ENCODE measurements at regions not wholly inside any gene's neighbourhood (a gene's known extent, or its start where the extent isn't known, plus 50 kb on each side); places are given as distances from the start of the nearest gene placed in this dataset.

GRCh38 chr21:41098076-41098475, 69.9 kb upstream of the BACE2 start:
- TF ChIP-seq NR3C1 (CRISPR knock-in tag; IDR thresholded peaks at IDR 0.05), result no peak
- no peak for TF ChIP-seq YEATS2 (CRISPR knock-in tag; IDR thresholded peaks at IDR 0.05; ENCODE audit: borderline replicate concordance)
- TF ChIP-seq RAD21 (CRISPR knock-in tag; IDR thresholded peaks at IDR 0.05), result no peak
- no peak for TF ChIP-seq UBTF (CRISPR knock-in tag; IDR thresholded peaks at IDR 0.05)
- no peak for TF ChIP-seq GTF3A (CRISPR knock-in tag; conservative IDR thresholded peaks at IDR 0.05)
- no peak for TF ChIP-seq ZBTB33 (CRISPR knock-in tag; IDR thresholded peaks at IDR 0.05)
- no peak for TF ChIP-seq POLR2A (IDR thresholded peaks at IDR 0.05; ENCODE audit: insufficient read depth in 1 of 2, low read depth in 2 of 2, low read length in 2 of 2)
- TF ChIP-seq CTCF (CRISPR knock-in tag; IDR thresholded peaks at IDR 0.05), result no peak

Measured in HepG2 (cell line).